GM18508 (cell line): ENCODE measurements at regions not wholly inside any gene's neighbourhood (a gene's known extent, or its start where the extent isn't known, plus 50 kb on each side); places are given as distances from the start of the nearest gene placed in this dataset.

Experiments used
- ATAC-seq: cut with Tn5 transposase; IDR thresholded peaks from one replicate; pipeline ENCODE4 v1.9.1; 2021; ENCODE audit warnings: moderate number of reproducible peaks; ENCODE audit not compliant: insufficient read depth, unreplicated experiment

GRCh38 chr9:19732441-19732951 is 56.3 kb downstream of the SLC24A2 start:
- no peak for ATAC-seq

- ATAC-seq: no peak
These were observed 60.7 kb downstream of the SLC24A2 start for GRCh38 chr9:19728101-19728500.

- no peak for ATAC-seq
These were observed 62.9 kb downstream of the SLC24A2 start for GRCh38 chr9:19725970-19726369.

GRCh38 chr9:19720377-19720776 is 68.5 kb downstream of the SLC24A2 start:
- ATAC-seq: no peak

- ATAC-seq: no peak
These were observed 85.1 kb downstream of the SLC24A2 start for GRCh38 chr9:19703702-19704101.

- no peak for ATAC-seq
These were observed 86.8 kb downstream of the SLC24A2 start for GRCh38 chr9:19701991-19702390.

GRCh38 chr9:19701274-19701673 is 87.6 kb downstream of the SLC24A2 start:
- ATAC-seq: no peak

GRCh38 chr9:19700699-19701098 is 88.1 kb downstream of the SLC24A2 start:
- ATAC-seq: no peak

GRCh38 chr9:19699756-19700155 is 89.1 kb downstream of the SLC24A2 start:
- ATAC-seq: no peak

- no peak for ATAC-seq
These were observed 89.9 kb downstream of the SLC24A2 start for GRCh38 chr9:19698960-19699359.

GRCh38 chr9:19694601-19695000 is 94.2 kb downstream of the SLC24A2 start:
- ATAC-seq: no peak

- ATAC-seq: no peak
These were observed 98.7 kb downstream of the SLC24A2 start for GRCh38 chr9:19690128-19690527.

- no peak for ATAC-seq
These were observed 99.3 kb downstream of the SLC24A2 start for GRCh38 chr9:19689328-19690101.

GRCh38 chr9:19683715-19684114 is 105.1 kb downstream of the SLC24A2 start:
- ATAC-seq: no peak

- ATAC-seq: no peak
These were observed 106.4 kb downstream of the SLC24A2 start for GRCh38 chr9:19682397-19682796.

- no peak for ATAC-seq
These were observed 107.0 kb downstream of the SLC24A2 start for GRCh38 chr9:19681846-19682245.

- ATAC-seq: no peak
These were observed 110.9 kb downstream of the SLC24A2 start for GRCh38 chr9:19677924-19678323.

- no peak for ATAC-seq
These were observed 113.3 kb downstream of the SLC24A2 start for GRCh38 chr9:19675492-19675891.

GRCh38 chr9:19666575-19666974 is 122.3 kb downstream of the SLC24A2 start:
- ATAC-seq: no peak

- ATAC-seq: peak; percentile 100
These were observed 123.5 kb downstream of the SLC24A2 start for GRCh38 chr9:19665146-19665863.

- ATAC-seq: no peak
These were observed 125.3 kb downstream of the SLC24A2 start for GRCh38 chr9:19663570-19663969.

GRCh38 chr9:19662213-19662612 is 126.6 kb downstream of the SLC24A2 start:
- ATAC-seq: no peak
